ENCODE measurements at regions not wholly inside any gene's neighbourhood (a gene's known extent, or its start where the extent isn't known, plus 50 kb on each side); places are given as distances from the start of the nearest gene placed in this dataset.
"Not testable (repeated sequence)": the region's sequence is repeated elsewhere in the genome, so short reads cannot be mapped to it uniquely, and the experiment has no call there.

DNA sequence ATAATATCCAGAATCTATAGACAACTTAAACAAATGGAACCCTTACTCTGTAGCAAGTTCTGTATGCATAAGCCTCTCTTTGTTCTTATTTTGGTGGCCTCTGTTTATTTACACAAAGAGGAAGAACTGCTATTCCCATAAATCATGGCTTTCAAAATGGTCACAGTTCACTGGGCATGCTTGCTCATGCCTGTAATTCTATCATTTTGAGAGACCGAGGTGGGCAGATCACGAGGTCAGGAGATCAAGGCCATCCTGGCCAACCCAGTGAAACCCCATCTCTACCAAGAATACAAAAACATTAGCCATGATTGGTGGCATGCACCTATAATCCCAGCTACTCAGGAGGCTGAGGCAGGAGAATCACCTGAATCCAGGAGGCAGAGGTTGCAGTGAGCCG lies 307.3 kb upstream of the ZNF337 start:
- in situ Hi-C loops (cut with MboI); H3K4me3 ChIP-seq; H3K4me1 ChIP-seq (replicated peaks in 1 of 2; ENCODE audit: control insufficient read depth in 2 of 2, insufficient read depth in 2 of 2, low read length in 2 of 2); POLR2A ChIA-PET; ATAC-seq; FAIRE-seq; H3K9me1 ChIP-seq (ENCODE audit: control insufficient read depth, insufficient read depth, low read length); BruUV-seq (replicated peaks); DNase-seq (ENCODE audit: extremely low read depth in 1 of 4, low spot score in 3 of 4); H3K4me2 ChIP-seq (ENCODE audit: insufficient read depth, low read length); H2AFZ ChIP-seq (ENCODE audit: low read depth, low read length); intact Hi-C loops (cut with micrococcal nuclease); H3K9ac ChIP-seq (ENCODE audit: insufficient read depth in 1 of 2, low read depth in 2 of 2, low read length in 2 of 2); CTCF ChIA-PET (ENCODE audit: low intra/inter-chr PET ratio); H3K27me3 ChIP-seq (ENCODE audit: control insufficient read depth in 2 of 2, insufficient read depth in 2 of 2, low read length in 2 of 2); H3K79me2 ChIP-seq (ENCODE audit: control insufficient read depth, insufficient read depth, low read length); H3K27ac ChIP-seq (ENCODE audit: extremely low read depth, low read depth, low read length); H3K36me3 ChIP-seq (ENCODE audit: control insufficient read depth, insufficient read depth, low read length); H4K20me1 ChIP-seq (replicated peaks; ENCODE audit: control insufficient read depth, insufficient read depth, low read length); H3K9me3 ChIP-seq (replicated peaks; ENCODE audit: control insufficient read depth, insufficient read depth, low read depth, low read length): not testable (repeated sequence)
- WGBS (ENCODE audit: insufficient coverage, low coverage, missing lambda C conversion rate): 0% methylated on average over 2 of the region's 3 CpGs
- peak; percentile 7 for TF ChIP-seq MEIS2 (IDR thresholded peaks at IDR 0.05; ENCODE audit: partially characterized antibody)

GRCh38 chr20:25997367-25998038 lies 300.9 kb upstream of the ZNF337 start:
- H3K27me3 ChIP-seq (ENCODE audit: control insufficient read depth in 2 of 2, insufficient read depth in 2 of 2, low read length in 2 of 2); H3K27ac ChIP-seq (ENCODE audit: extremely low read depth, low read depth, low read length); DNase-seq (ENCODE audit: extremely low read depth in 1 of 4, low spot score in 3 of 4); H3K9me3 ChIP-seq (replicated peaks; ENCODE audit: control insufficient read depth, insufficient read depth, low read depth, low read length); H3K79me2 ChIP-seq (ENCODE audit: control insufficient read depth, insufficient read depth, low read length); H2AFZ ChIP-seq (ENCODE audit: low read depth, low read length); POLR2A ChIA-PET; FAIRE-seq; H3K4me1 ChIP-seq (replicated peaks in 1 of 2; ENCODE audit: control insufficient read depth in 2 of 2, insufficient read depth in 2 of 2, low read length in 2 of 2); H3K9ac ChIP-seq (ENCODE audit: insufficient read depth in 1 of 2, low read depth in 2 of 2, low read length in 2 of 2); H3K4me3 ChIP-seq; BruUV-seq (replicated peaks); H3K36me3 ChIP-seq (ENCODE audit: control insufficient read depth, insufficient read depth, low read length); CTCF ChIA-PET (ENCODE audit: low intra/inter-chr PET ratio); H4K20me1 ChIP-seq (replicated peaks; ENCODE audit: control insufficient read depth, insufficient read depth, low read length); H3K4me2 ChIP-seq (ENCODE audit: insufficient read depth, low read length); ATAC-seq; intact Hi-C loops (cut with micrococcal nuclease); in situ Hi-C loops (cut with MboI); H3K9me1 ChIP-seq (ENCODE audit: control insufficient read depth, insufficient read depth, low read length): not testable (repeated sequence)
- WGBS (ENCODE audit: insufficient coverage, low coverage, missing lambda C conversion rate): 0% methylated on average over 12 of the region's 16 CpGs
